H9 (cell line): ENCODE measurements at regions not wholly inside any gene's neighbourhood (a gene's known extent, or its start where the extent isn't known, plus 50 kb on each side); places are given as distances from the start of the nearest gene placed in this dataset.

Source experiments
- DNase-seq: peaks from one replicate; pipeline ENCODE4 v3.0.0-alpha.2; 2017
- H2AFZ ChIP-seq: one replicate; pipeline ENCODE4 v1.6.1; 2013; ENCODE audit warnings: mild to moderate bottlenecking, low read length, control low read depth, moderate library complexity
- H2AK5ac ChIP-seq: 2 replicates; pipeline ENCODE4 v1.6.1; 2013; ENCODE audit warnings: low read length, control low read depth, mixed read lengths; ENCODE audit not compliant: insufficient read length
- H2BK120ac ChIP-seq: one replicate; pipeline ENCODE4 v1.6.1; 2013; ENCODE audit warnings: low read depth, mild to moderate bottlenecking, low read length, control low read depth, inconsistent platforms; ENCODE audit not compliant: poor library complexity, severe bottlenecking
- H2BK12ac ChIP-seq: 2 replicates; pipeline ENCODE4 v1.6.1; 2013; ENCODE audit warnings: low read length, control low read depth, mixed read lengths, low read depth; ENCODE audit not compliant: insufficient read length
- H2BK15ac ChIP-seq: 2 replicates; pipeline ENCODE4 v1.6.1; 2013; ENCODE audit warnings: low read depth, low read length, control low read depth
- H2BK20ac ChIP-seq: one replicate; pipeline ENCODE4 v1.6.1; 2013; ENCODE audit warnings: low read depth, mild to moderate bottlenecking, low read length, control low read depth, inconsistent platforms; ENCODE audit not compliant: poor library complexity, severe bottlenecking
- H2BK5ac ChIP-seq: 2 replicates; pipeline ENCODE4 v1.6.1; 2013; ENCODE audit warnings: low read length, control low read depth, mixed read lengths; ENCODE audit not compliant: insufficient read length
- H3K14ac ChIP-seq: 2 replicates; pipeline ENCODE4 v1.6.1; 2013; ENCODE audit warnings: low read length, control low read depth; ENCODE audit not compliant: insufficient read depth
- H3K18ac ChIP-seq: 2 replicates; pipeline ENCODE4 v1.6.1; 2013; ENCODE audit warnings: low read depth, mild to moderate bottlenecking, mixed read lengths, low read length, control low read depth; ENCODE audit not compliant: insufficient read length
- H3K23ac ChIP-seq: 2 replicates; pipeline ENCODE4 v1.6.1; 2013; ENCODE audit warnings: low read length, control low read depth, mixed read lengths, low read depth; ENCODE audit not compliant: insufficient read length
- H3K23me2 ChIP-seq: 2 replicates; pipeline ENCODE4 v1.6.1; 2013; ENCODE audit warnings: low read depth, mild to moderate bottlenecking, mixed read lengths, low read length, control low read depth; ENCODE audit not compliant: insufficient read length, poor library complexity, severe bottlenecking
- H3K27ac ChIP-seq: 2 replicates; pipeline ENCODE4 v1.5.1; 2013; ENCODE audit warnings: low read length, control low read depth, mixed read lengths, low read depth; ENCODE audit not compliant: insufficient read length
- H3K27me3 ChIP-seq: 2 replicates; pipeline ENCODE4 v1.6.1; 2013; ENCODE audit warnings: low read length, control low read depth, inconsistent platforms; ENCODE audit not compliant: insufficient read depth
- H3K4ac ChIP-seq: 2 replicates; pipeline ENCODE4 v1.6.1; 2013; ENCODE audit warnings: low read depth, mild to moderate bottlenecking, control low read depth, inconsistent platforms, low read length, moderate library complexity
- H3K4me1 ChIP-seq: 2 replicates; pipeline ENCODE4 v1.6.1; 2013; ENCODE audit warnings: low read length, control low read depth, inconsistent platforms; ENCODE audit not compliant: insufficient read depth
- H3K4me2 ChIP-seq: 2 replicates; pipeline ENCODE4 v1.6.1; 2013; ENCODE audit warnings: low read length, control low read depth, mixed read lengths; ENCODE audit not compliant: insufficient read length, insufficient read depth
- H3K56ac ChIP-seq: 2 replicates; pipeline ENCODE4 v1.6.1; 2013; ENCODE audit warnings: low read depth, mild to moderate bottlenecking, mixed read lengths, low read length, control low read depth; ENCODE audit not compliant: insufficient read length
- H3K79me1 ChIP-seq: 2 replicates; pipeline ENCODE4 v1.6.1; 2013; ENCODE audit warnings: low read depth, mild to moderate bottlenecking, moderate library complexity, low read length, control low read depth, inconsistent platforms; ENCODE audit not compliant: insufficient read depth, poor library complexity, severe bottlenecking
- H3K79me2 ChIP-seq: 2 replicates; pipeline ENCODE4 v1.6.1; 2013; ENCODE audit warnings: low read length, control low read depth, inconsistent platforms; ENCODE audit not compliant: insufficient read depth
- H3K9ac ChIP-seq: 2 replicates; pipeline ENCODE4 v1.6.1; 2013; ENCODE audit warnings: low read length, control low read depth, mixed read lengths; ENCODE audit not compliant: insufficient read length; ENCODE audit errors: extremely low read depth
- H3K9me3 ChIP-seq: one replicate; pipeline ENCODE4 v1.6.1; 2013; ENCODE audit warnings: low read depth, low read length, inconsistent platforms; ENCODE audit not compliant: control insufficient read depth
- H3T11ph ChIP-seq: one replicate; pipeline ENCODE4 v1.6.1; 2013; ENCODE audit warnings: mild to moderate bottlenecking, low read length, control low read depth, inconsistent platforms
- H4K20me1 ChIP-seq: one replicate; pipeline ENCODE4 v1.6.1; 2013; ENCODE audit not compliant: control insufficient read depth, insufficient read length, insufficient read depth
- H4K5ac ChIP-seq: 2 replicates; pipeline ENCODE4 v1.6.1; 2013; ENCODE audit warnings: low read depth, mild to moderate bottlenecking, mixed read lengths, low read length, control low read depth; ENCODE audit not compliant: insufficient read length
- H4K8ac ChIP-seq: replicated peaks from 2 replicates; pipeline ENCODE4 v1.6.1; 2013; ENCODE audit warnings: low read length, control low read depth, mixed read lengths, low read depth; ENCODE audit not compliant: insufficient read length
- H4K91ac ChIP-seq: 2 replicates; pipeline ENCODE4 v1.6.1; 2013; ENCODE audit warnings: low read depth, mild to moderate bottlenecking, moderate library complexity, mixed read lengths, low read length, control low read depth; ENCODE audit not compliant: insufficient read length
- H3K27ac Mint-ChIP-seq, 3 experiments: 2 replicates in 2 of 3; 3 replicates in 1 of 3; pipeline ENCODE4 v1.8.0; 2020 to 2021; ENCODE audit warnings: mixed read lengths in 3 of 3, mild to moderate bottlenecking in 1 of 3, moderate library complexity in 1 of 3
- H3K27me3 Mint-ChIP-seq: 2 replicates; pipeline ENCODE4 v1.8.0; 2021; ENCODE audit warnings: low read depth, mild to moderate bottlenecking, moderate library complexity, mixed read lengths
- H3K36me3 Mint-ChIP-seq, 3 experiments: 2 replicates in 2 of 3; 3 replicates in 1 of 3; pipeline ENCODE4 v1.8.0; 2020 to 2021; ENCODE audit warnings: low read depth in 3 of 3, mixed read lengths in 3 of 3; ENCODE audit not compliant: insufficient read depth in 1 of 3
- H3K4me1 Mint-ChIP-seq, 2 experiments: 2 replicates each; pipeline ENCODE4 v1.8.0; 2020; ENCODE audit warnings: mixed read lengths in 2 of 2
- H3K4me3 Mint-ChIP-seq, 2 experiments: 2 replicates in 1 of 2; 3 replicates in 1 of 2; pipeline ENCODE4 v1.8.0; 2020 to 2021; ENCODE audit warnings: mild to moderate bottlenecking in 2 of 2, mixed read lengths in 2 of 2, moderate library complexity in 1 of 2
- H3K9me3 Mint-ChIP-seq, 2 experiments: 2 replicates in 1 of 2; 3 replicates in 1 of 2; pipeline ENCODE4 v1.8.0; 2020; ENCODE audit warnings: mild to moderate bottlenecking in 2 of 2, mixed read lengths in 2 of 2, moderate library complexity in 1 of 2
- CTCF ChIP-seq: fragments of 200-600 bp; sonication (generic); conservative IDR thresholded peaks from 3 replicates; pipeline ENCODE4 v1.8.0; 2021; ENCODE audit warnings: antibody characterized with exemption, mild to moderate bottlenecking
- WGBS: extraction: QIAGEN DNeasy Blood & Tissue Kit; methylation state at CpG from one replicate; pipeline ENCODE4 v1.1.7; 2013; ENCODE audit warnings: missing lambda C conversion rate, low lambda C conversion rate, mixed read lengths; ENCODE audit not compliant: insufficient read length; ENCODE audit errors: extremely low coverage; 5-methylcytosine and 5-hydroxymethylcytosine counted together

DNA sequence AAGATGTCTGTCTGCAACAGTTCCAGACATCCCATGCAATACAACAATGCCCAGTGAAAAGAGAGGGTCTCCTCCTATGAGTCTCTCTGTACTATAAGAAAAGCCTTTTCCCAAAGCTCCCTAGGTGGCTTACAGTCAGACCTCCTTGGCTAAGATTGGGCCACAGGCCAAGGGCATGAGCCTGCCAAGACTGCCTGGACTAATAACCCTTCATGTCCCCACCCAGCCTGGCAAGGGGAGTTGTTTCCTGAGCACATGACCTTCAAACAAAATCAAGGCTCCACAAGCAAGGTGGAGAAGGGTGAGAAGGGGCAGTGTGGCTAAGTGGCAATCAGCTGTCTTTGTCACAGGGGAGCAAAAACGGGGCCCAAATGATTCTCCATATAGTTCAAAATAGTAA is 75.6 kb upstream of the ZSWIM6 start:
- H3K4me3 Mint-ChIP-seq = no peak overlapping the region
- no peak overlapping the region for H3K9ac ChIP-seq
- no peak overlapping the region for H3K4ac ChIP-seq
- H3K18ac ChIP-seq = no peak overlapping the region
- no peak for TF ChIP-seq CTCF
- no peaks in the 10 kb centered on the region for H3K23me2 ChIP-seq
- H3K27me3 ChIP-seq = no peaks in the 10 kb centered on the region
- H2BK20ac ChIP-seq = no peak overlapping the region
- H3K9me3 ChIP-seq = no peaks in the 10 kb centered on the region
- H4K91ac ChIP-seq = no peak overlapping the region
- H2BK120ac ChIP-seq = no peak overlapping the region
- no peak overlapping the region for H2AFZ ChIP-seq
- H3K23ac ChIP-seq = no peak overlapping the region
- H3K56ac ChIP-seq = no peak overlapping the region
- H3K9me3 Mint-ChIP-seq = no peaks in the 10 kb centered on the region; a peak in 1 of 5 replicates
- H3K27ac Mint-ChIP-seq = no peak overlapping the region
- H3K14ac ChIP-seq = no peak overlapping the region; the same call in 1 of the 2 replicates
- no peak overlapping the region for H3K27ac ChIP-seq
- no CpG with 5 or more reads among the region's 1 CpG for WGBS
- H3K4me1 Mint-ChIP-seq = peaks cover 0 to 1% of the 10 kb centered on the region in 2 experiments; a peak in 2 of 4 replicates
- no peaks in the 10 kb centered on the region for H3K36me3 Mint-ChIP-seq
- no peak overlapping the region for H3K4me2 ChIP-seq
- H2BK12ac ChIP-seq = no peak overlapping the region
- DNase-seq = no peak
- H4K20me1 ChIP-seq = no peaks in the 10 kb centered on the region
- no peak overlapping the region for H2AK5ac ChIP-seq
- 0 out of 2 replicates have a peak, but pooled peaks cover 2% of the 10 kb centered on the region for H3K27me3 Mint-ChIP-seq
- no peak overlapping the region for H2BK5ac ChIP-seq
- H4K5ac ChIP-seq = no peak overlapping the region
- H3K4me1 ChIP-seq = no peaks in the 10 kb centered on the region
- no peaks in the 10 kb centered on the region for H3K79me1 ChIP-seq
- no peak overlapping the region for H3T11ph ChIP-seq
- H4K8ac ChIP-seq = no peak overlapping the region
- H3K79me2 ChIP-seq = no peaks in the 10 kb centered on the region
- H2BK15ac ChIP-seq = no peak overlapping the region
